ENCODE measurements at regions not wholly inside any gene's neighbourhood (a gene's known extent, or its start where the extent isn't known, plus 50 kb on each side); places are given as distances from the start of the nearest gene placed in this dataset.

- ChIA-PET CTCF (interaction anchor here (0.5 to 0.7 kb wide), 5 partner anchors 12 to 264 kb away, joined by 3 to 5 read pairs (median 3); no protein-coding TSS in a partner anchor), POLR2A (ENCODE audit: low non-redundant PET) (no interaction called here)
- TF ChIP-seq CTCF (conservative IDR thresholded peaks at IDR 0.05; ENCODE audit: low read depth) = no peak
- no peak for DNase-seq (ENCODE audit: low spot score)
- H3K27ac ChIP-seq = no peak overlapping the region
Measured at GRCh38 chr5:56566374-56567249, 248.7 kb upstream of the MAP3K1 start.

GRCh38 chr5:56565644-56566043 is 249.7 kb upstream of the MAP3K1 start:
- H3K27ac ChIP-seq = no peak overlapping the region
- ChIA-PET POLR2A (ENCODE audit: low non-redundant PET) (no interaction called here), CTCF (interaction anchor here (0.5 to 0.9 kb wide), 2 partner anchors 22 to 301 kb away, joined by 3 read pairs; no protein-coding TSS in a partner anchor)
- no peak for TF ChIP-seq CTCF (conservative IDR thresholded peaks at IDR 0.05; ENCODE audit: low read depth)
- no peak for DNase-seq (ENCODE audit: low spot score)

- ChIA-PET POLR2A (ENCODE audit: low non-redundant PET) (no interaction called here), CTCF (interaction anchor here (0.5 to 0.9 kb wide), 3 partner anchors 22 to 301 kb away, joined by 3 to 4 read pairs (median 3); no protein-coding TSS in a partner anchor)
- no peak for DNase-seq (ENCODE audit: low spot score)
- H3K27ac ChIP-seq = no peak overlapping the region
- TF ChIP-seq CTCF (conservative IDR thresholded peaks at IDR 0.05; ENCODE audit: low read depth) = no peak
Measured at GRCh38 chr5:56565283-56565615, 250.1 kb upstream of the MAP3K1 start.

- TF ChIP-seq CTCF (conservative IDR thresholded peaks at IDR 0.05; ENCODE audit: low read depth) = no peak
- H3K27ac ChIP-seq = no peak overlapping the region
- no peak for DNase-seq (ENCODE audit: low spot score)
- ChIA-PET CTCF (interaction anchor here (0.6 to 0.9 kb wide), 2 partner anchors 250 to 300 kb away, joined by 3 to 4 read pairs; no protein-coding TSS in a partner anchor), POLR2A (ENCODE audit: low non-redundant PET) (no interaction called here)
Measured at GRCh38 chr5:56564541-56565282, 250.6 kb upstream of the MAP3K1 start.

- no peak for DNase-seq (ENCODE audit: low spot score)
- ChIA-PET POLR2A (ENCODE audit: low non-redundant PET) (no interaction called here), CTCF (interaction anchor here (0.6 kb wide), 1 partner anchor 35 kb away, joined by 5 read pairs; no protein-coding TSS in a partner anchor)
- no peak for TF ChIP-seq CTCF (conservative IDR thresholded peaks at IDR 0.05; ENCODE audit: low read depth)
- no peak overlapping the region for H3K27ac ChIP-seq
Measured at GRCh38 chr5:56561455-56561854, 253.9 kb upstream of the MAP3K1 start.

GRCh38 chr5:56558131-56558745 is 257.1 kb upstream of the MAP3K1 start:
- ChIA-PET POLR2A (ENCODE audit: low non-redundant PET) (no interaction called here), CTCF (no interaction called here)
- TF ChIP-seq CTCF (conservative IDR thresholded peaks at IDR 0.05; ENCODE audit: low read depth) = no peak
- DNase-seq (ENCODE audit: low spot score) = no peak
- no peak overlapping the region for H3K27ac ChIP-seq

Data from RWPE1 (cell line).